K562 (cell line): ENCODE measurements at regions not wholly inside any gene's neighbourhood (a gene's known extent, or its start where the extent isn't known, plus 50 kb on each side); places are given as distances from the start of the nearest gene placed in this dataset.

Experiments used
- ATF1 ChIP-seq, 2 experiments: fragments of 450-650 bp in 1 of 2; IDR thresholded peaks; 2 replicates each; pipeline ENCODE4 v1.6.1; 2016; ENCODE audit warnings: missing compliant biosample characterization in 1 of 2, missing genetic modification characterization in 1 of 2
- CBFA2T3 ChIP-seq: fragments of 450-650 bp; IDR thresholded peaks from 2 replicates; pipeline ENCODE4 v1.6.1; 2017
- GATAD2A ChIP-seq: fragments of 450-650 bp; IDR thresholded peaks from 2 replicates; pipeline ENCODE4 v1.6.1; 2017
- HSF4 ChIP-seq: fragments of 250-450 bp; sonication (Bioruptor Pico); IDR thresholded peaks from 2 replicates; pipeline ENCODE4 v2.1.2; 2022; ENCODE audit warnings: mild to moderate bottlenecking, moderate library complexity, borderline replicate concordance
- KLF6 ChIP-seq: fragments of 250-450 bp; sonication (Bioruptor Pico); IDR thresholded peaks from 2 replicates; pipeline ENCODE4 v1.4.0; 2020; ENCODE audit warnings: mild to moderate bottlenecking, moderate library complexity, borderline replicate concordance
- PCBP1 ChIP-seq: fragments of 200-400 bp; formaldehyde crosslinking; IDR thresholded peaks from 2 replicates; pipeline ENCODE4 v1.6.1; 2018; ENCODE audit warnings: mild to moderate bottlenecking, low read depth, low read length; ENCODE audit not compliant: poor library complexity, severe bottlenecking
- POLR2H ChIP-seq: IDR thresholded peaks from 2 replicates; pipeline ENCODE4 v1.6.1; 2016; ENCODE audit warnings: missing genetic modification characterization, low read depth, mild to moderate bottlenecking, control low read depth, missing compliant biosample characterization, moderate library complexity
- RCOR1 ChIP-seq, 2 experiments: IDR thresholded peaks; 2 replicates each; pipeline ENCODE4 v1.6.1; 2012; ENCODE audit warnings: low read depth in 2 of 2, low read length in 2 of 2, borderline replicate concordance in 1 of 2, improper control_type of control experiment in 1 of 2
- SP2 ChIP-seq: IDR thresholded peaks from 2 replicates; pipeline ENCODE4 v1.6.1; 2011; ENCODE audit warnings: mild to moderate bottlenecking, low read depth, low read length, moderate library complexity; ENCODE audit not compliant: poor library complexity, severe bottlenecking; ENCODE audit errors: extremely low read depth
- SREBF2 ChIP-seq: sonication (generic); formaldehyde crosslinking; IDR thresholded peaks from 2 replicates; pipeline ENCODE4 v1.4.0; 2020; ENCODE audit warnings: mild to moderate bottlenecking, missing genetic modification reagents
- TCF3 ChIP-seq: sonication (generic); formaldehyde crosslinking; IDR thresholded peaks from 2 replicates; pipeline ENCODE4 v1.4.0; 2020; ENCODE audit warnings: mild to moderate bottlenecking, missing genetic modification reagents
- TEAD4 ChIP-seq, 2 experiments: sonication (generic) in 1 of 2; formaldehyde crosslinking in 1 of 2; IDR thresholded peaks; 2 replicates each; pipeline versions ENCODE4 v1.6.1 to v1.8.0; 2012 to 2022; ENCODE audit warnings: borderline replicate concordance in 1 of 2, inconsistent platforms in 1 of 2, low read length in 1 of 2, mild to moderate bottlenecking in 1 of 2, missing genetic modification reagents in 1 of 2
- ZNF57 ChIP-seq: fragments of 450-650 bp; formaldehyde crosslinking; IDR thresholded peaks from 2 replicates; pipeline ENCODE4 v1.4.0; 2020; ENCODE audit warnings: mild to moderate bottlenecking, moderate library complexity
- TF ChIP-seq, protein P1 (sequence below), 2 experiments: IDR thresholded peaks in 1 of 2; conservative IDR thresholded peaks in 1 of 2; 2 replicates each; pipeline ENCODE4 v1.6.1; 2016; ENCODE audit warnings: low read depth in 2 of 2, mild to moderate bottlenecking in 1 of 2, missing compliant biosample characterization in 1 of 2, missing genetic modification characterization in 1 of 2, moderate library complexity in 1 of 2
- TF ChIP-seq, protein P2 (sequence below): fragments of 250-450 bp; sonication (Bioruptor Pico); IDR thresholded peaks from 2 replicates; pipeline ENCODE4 v1.4.0; 2020; ENCODE audit warnings: borderline replicate concordance
- TF ChIP-seq, protein P3 (sequence below): fragments of 250-450 bp; sonication (Bioruptor Pico); IDR thresholded peaks from 2 replicates; pipeline ENCODE4 v1.6.1; 2021; ENCODE audit warnings: mild to moderate bottlenecking
- TF ChIP-seq, protein P4 (sequence below): fragments of 450-650 bp; IDR thresholded peaks from 2 replicates; pipeline ENCODE4 v1.6.1; 2016
- TF ChIP-seq, protein P5 (sequence below): sonication (generic); formaldehyde crosslinking; IDR thresholded peaks from 2 replicates; pipeline ENCODE4 v1.8.1; 2022; ENCODE audit warnings: missing genetic modification reagents

DNA sequence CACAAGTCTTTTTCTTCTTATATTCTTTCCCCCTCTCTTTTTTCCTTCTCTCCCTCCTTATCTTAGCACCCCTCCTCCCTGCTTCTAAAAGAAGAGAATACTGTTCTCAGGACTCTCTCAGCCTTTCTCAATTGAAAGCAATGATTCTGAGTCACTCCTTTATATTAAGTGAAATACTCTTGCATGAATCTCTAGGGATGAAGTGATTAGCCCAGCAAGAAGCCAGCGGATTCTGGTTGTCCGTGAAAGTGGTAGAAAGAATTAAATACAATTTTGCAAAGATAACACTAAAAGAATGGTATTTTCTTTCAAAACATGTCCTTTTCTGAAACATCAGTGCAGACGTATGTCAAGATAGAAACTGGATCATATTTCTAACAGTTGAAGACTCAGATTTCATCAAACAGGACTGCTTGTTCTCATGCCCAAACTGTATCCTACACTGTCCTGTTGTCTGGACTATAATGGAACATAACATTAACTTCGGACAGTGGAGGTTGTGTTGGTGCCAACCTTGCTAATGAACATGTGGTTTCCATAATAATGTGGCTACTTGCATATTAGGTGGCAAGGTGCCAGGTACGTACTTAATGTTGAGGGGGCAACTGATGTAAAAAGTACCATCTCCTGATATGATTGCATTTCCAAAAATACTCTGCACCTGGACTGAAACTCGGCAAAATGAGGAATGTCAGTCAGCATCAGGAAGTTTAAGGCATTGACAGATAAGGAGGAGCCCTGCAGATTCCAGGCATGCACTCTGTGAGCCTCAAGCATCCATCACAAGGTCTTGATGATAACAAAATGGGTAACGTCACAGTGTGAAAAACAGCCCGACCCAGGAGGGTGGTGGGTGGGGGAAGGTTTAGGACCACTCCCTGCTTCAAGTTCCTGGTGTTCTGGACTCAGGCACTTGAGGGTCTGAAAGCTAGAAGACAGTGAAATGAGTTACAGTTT is 357.2 kb downstream of the DLEU7 start (continued):
- TF ChIP-seq TCF3 (peak; percentile 31), POLR2H (tag) (no peak), PCBP1 (no peak), HSF4 (CRISPR knock-in tag) (no peak), ZNF57 (CRISPR knock-in tag) (no peak), SP2 (no peak), ATF1 (CRISPR knock-in tag; IDR thresholded peaks at IDR 0.05) (no peak), ATF1 (tag; IDR thresholded peaks at IDR 0.05) (0 out of 2 replicates have a peak, but pooled peaks have one; percentile 16), SREBF2 (CRISPR knock-in tag) (no peak), CBFA2T3 (peak; percentile 53), TEAD4 (IDR thresholded peaks at IDR 0.05; ENCODE audit: low read length) (peak; percentile 22; the same call in 1 of the 2 replicates), TEAD4 (CRISPR knock-in tag; IDR thresholded peaks at IDR 0.05; ENCODE audit: borderline replicate concordance) (no peak), KLF6 (CRISPR knock-in tag) (no peak), RCOR1 (IDR thresholded peaks at IDR 0.05; ENCODE audit: borderline replicate concordance in 1 of 2, low read depth in 2 of 2, low read length in 2 of 2) (peak in 1 of 2 experiments; percentile 53; a peak in 1 of 4 replicates), GATAD2A (no peak)
- TF ChIP-seq, protein P1, sequence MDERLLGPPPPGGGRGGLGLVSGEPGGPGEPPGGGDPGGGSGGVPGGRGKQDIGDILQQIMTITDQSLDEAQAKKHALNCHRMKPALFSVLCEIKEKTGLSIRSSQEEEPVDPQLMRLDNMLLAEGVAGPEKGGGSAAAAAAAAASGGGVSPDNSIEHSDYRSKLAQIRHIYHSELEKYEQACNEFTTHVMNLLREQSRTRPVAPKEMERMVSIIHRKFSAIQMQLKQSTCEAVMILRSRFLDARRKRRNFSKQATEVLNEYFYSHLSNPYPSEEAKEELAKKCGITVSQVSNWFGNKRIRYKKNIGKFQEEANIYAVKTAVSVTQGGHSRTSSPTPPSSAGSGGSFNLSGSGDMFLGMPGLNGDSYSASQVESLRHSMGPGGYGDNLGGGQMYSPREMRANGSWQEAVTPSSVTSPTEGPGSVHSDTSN (CRISPR knock-in tag; IDR thresholded peaks at IDR 0.05; ENCODE audit: low read depth), result no peak
- TF ChIP-seq, protein P1 (tag; conservative IDR thresholded peaks at IDR 0.05; ENCODE audit: low read depth), result peak; percentile 32; the same call in 1 of the 2 replicates
- TF ChIP-seq, protein P2, sequence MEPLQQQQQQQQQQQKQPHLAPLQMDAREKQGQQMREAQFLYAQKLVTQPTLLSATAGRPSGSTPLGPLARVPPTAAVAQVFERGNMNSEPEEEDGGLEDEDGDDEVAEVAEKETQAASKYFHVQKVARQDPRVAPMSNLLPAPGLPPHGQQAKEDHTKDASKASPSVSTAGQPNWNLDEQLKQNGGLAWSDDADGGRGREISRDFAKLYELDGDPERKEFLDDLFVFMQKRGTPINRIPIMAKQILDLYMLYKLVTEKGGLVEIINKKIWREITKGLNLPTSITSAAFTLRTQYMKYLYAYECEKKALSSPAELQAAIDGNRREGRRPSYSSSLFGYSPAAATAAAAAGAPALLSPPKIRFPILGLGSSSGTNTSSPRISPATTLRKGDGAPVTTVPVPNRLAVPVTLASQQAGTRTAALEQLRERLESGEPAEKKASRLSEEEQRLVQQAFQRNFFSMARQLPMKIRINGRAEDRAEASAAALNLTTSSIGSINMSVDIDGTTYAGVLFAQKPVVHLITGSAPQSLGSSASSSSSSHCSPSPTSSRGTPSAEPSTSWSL, result no peak
- TF ChIP-seq, protein P3, sequence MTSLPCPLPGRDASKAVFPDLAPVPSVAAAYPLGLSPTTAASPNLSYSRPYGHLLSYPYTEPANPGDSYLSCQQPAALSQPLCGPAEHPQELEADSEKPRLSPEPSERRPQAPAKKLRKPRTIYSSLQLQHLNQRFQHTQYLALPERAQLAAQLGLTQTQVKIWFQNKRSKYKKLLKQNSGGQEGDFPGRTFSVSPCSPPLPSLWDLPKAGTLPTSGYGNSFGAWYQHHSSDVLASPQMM, result no peak
- TF ChIP-seq, protein P4, sequence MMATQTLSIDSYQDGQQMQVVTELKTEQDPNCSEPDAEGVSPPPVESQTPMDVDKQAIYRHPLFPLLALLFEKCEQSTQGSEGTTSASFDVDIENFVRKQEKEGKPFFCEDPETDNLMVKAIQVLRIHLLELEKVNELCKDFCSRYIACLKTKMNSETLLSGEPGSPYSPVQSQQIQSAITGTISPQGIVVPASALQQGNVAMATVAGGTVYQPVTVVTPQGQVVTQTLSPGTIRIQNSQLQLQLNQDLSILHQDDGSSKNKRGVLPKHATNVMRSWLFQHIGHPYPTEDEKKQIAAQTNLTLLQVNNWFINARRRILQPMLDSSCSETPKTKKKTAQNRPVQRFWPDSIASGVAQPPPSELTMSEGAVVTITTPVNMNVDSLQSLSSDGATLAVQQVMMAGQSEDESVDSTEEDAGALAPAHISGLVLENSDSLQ, result peak; percentile 56
- TF ChIP-seq, protein P5, sequence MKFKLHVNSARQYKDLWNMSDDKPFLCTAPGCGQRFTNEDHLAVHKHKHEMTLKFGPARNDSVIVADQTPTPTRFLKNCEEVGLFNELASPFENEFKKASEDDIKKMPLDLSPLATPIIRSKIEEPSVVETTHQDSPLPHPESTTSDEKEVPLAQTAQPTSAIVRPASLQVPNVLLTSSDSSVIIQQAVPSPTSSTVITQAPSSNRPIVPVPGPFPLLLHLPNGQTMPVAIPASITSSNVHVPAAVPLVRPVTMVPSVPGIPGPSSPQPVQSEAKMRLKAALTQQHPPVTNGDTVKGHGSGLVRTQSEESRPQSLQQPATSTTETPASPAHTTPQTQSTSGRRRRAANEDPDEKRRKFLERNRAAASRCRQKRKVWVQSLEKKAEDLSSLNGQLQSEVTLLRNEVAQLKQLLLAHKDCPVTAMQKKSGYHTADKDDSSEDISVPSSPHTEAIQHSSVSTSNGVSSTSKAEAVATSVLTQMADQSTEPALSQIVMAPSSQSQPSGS (CRISPR knock-in tag), result no peak
